Fibroblast of skin of right quadriceps (primary cell): ENCODE measurements at regions not wholly inside any gene's neighbourhood (a gene's known extent, or its start where the extent isn't known, plus 50 kb on each side); places are given as distances from the start of the nearest gene placed in this dataset.
"Not testable (repeated sequence)": the region's sequence is repeated elsewhere in the genome, so short reads cannot be mapped to it uniquely, and the experiment has no call there.

Source experiments
- DNase-seq: peaks from one replicate; pipeline ENCODE4 v3.0.0-alpha.2; 2013

- DNase-seq: no peak
These were observed 176.1 kb upstream of the PHYHIPL start for GRCh38 chr10:59000162-59000825.

- no peak for DNase-seq
These were observed 174.4 kb upstream of the PHYHIPL start for GRCh38 chr10:59002011-59002410.

GRCh38 chr10:59003203-59003602 is 173.2 kb upstream of the PHYHIPL start:
- DNase-seq: no peak

GRCh38 chr10:59004392-59004791 is 172.1 kb upstream of the PHYHIPL start:
- no peak for DNase-seq

- peak; percentile 61 for DNase-seq
These were observed 169.7 kb upstream of the PHYHIPL start for GRCh38 chr10:59006511-59007306.

GRCh38 chr10:59007307-59008025 is 169.0 kb upstream of the PHYHIPL start:
- DNase-seq: no peak

GRCh38 chr10:59008452-59008851 is 168.0 kb upstream of the PHYHIPL start:
- no peak for DNase-seq

GRCh38 chr10:59011972-59012632 is 164.3 kb upstream of the PHYHIPL start:
- DNase-seq: no peak

- DNase-seq: no peak
These were observed 163.6 kb upstream of the PHYHIPL start for GRCh38 chr10:59012839-59013238.

- DNase-seq: no peak
These were observed 160.4 kb upstream of the PHYHIPL start for GRCh38 chr10:59016043-59016442.

- DNase-seq: no peak
These were observed 157.5 kb upstream of the PHYHIPL start for GRCh38 chr10:59018977-59019376.

GRCh38 chr10:59019603-59020002 is 156.8 kb upstream of the PHYHIPL start:
- no peak for DNase-seq

- DNase-seq: no peak
These were observed 155.9 kb upstream of the PHYHIPL start for GRCh38 chr10:59020502-59020901.

- no peak for DNase-seq
These were observed 150.3 kb upstream of the PHYHIPL start for GRCh38 chr10:59025981-59026765.

GRCh38 chr10:59027975-59028655 is 148.3 kb upstream of the PHYHIPL start:
- peak; percentile 79 for DNase-seq

- DNase-seq: no peak
These were observed 142.8 kb upstream of the PHYHIPL start for GRCh38 chr10:59033622-59034021.

- DNase-seq: no peak
These were observed 140.0 kb upstream of the PHYHIPL start for GRCh38 chr10:59036311-59037017.

GRCh38 chr10:59037018-59037389 is 139.4 kb upstream of the PHYHIPL start:
- DNase-seq: no peak

GRCh38 chr10:59037506-59037905 is 138.9 kb upstream of the PHYHIPL start:
- DNase-seq: no peak

- DNase-seq: not testable (repeated sequence)
These were observed 133.1 kb upstream of the PHYHIPL start for GRCh38 chr10:59043358-59043757.

- DNase-seq: no peak
These were observed 129.3 kb upstream of the PHYHIPL start for GRCh38 chr10:59047180-59047579.
